ENCODE measurements at regions not wholly inside any gene's neighbourhood (a gene's known extent, or its start where the extent isn't known, plus 50 kb on each side); places are given as distances from the start of the nearest gene placed in this dataset.

GRCh38 chr11:115894176-115894575, 390.0 kb upstream of the CADM1 start:
- TF ChIP-seq CTCF (IDR thresholded peaks at IDR 0.05; ENCODE audit: low read depth, low read length) (no peak), EZH2phosphoT487 (IDR thresholded peaks at IDR 0.05; ENCODE audit: low read depth) (no peak)

All from OCI-LY3 (cell line).